ENCODE measurements at regions not wholly inside any gene's neighbourhood (a gene's known extent, or its start where the extent isn't known, plus 50 kb on each side); places are given as distances from the start of the nearest gene placed in this dataset.

GRCh38 chr7:364536-364935 is 74.6 kb downstream of the FOXL3 start:
- TF ChIP-seq GATA2 (IDR thresholded peaks at IDR 0.05; ENCODE audit: low read depth, low read length) (no peak), GATA3 (IDR thresholded peaks at IDR 0.05; ENCODE audit: low read depth, low read length) (no peak)
